ENCODE measurements at regions not wholly inside any gene's neighbourhood (a gene's known extent, or its start where the extent isn't known, plus 50 kb on each side); places are given as distances from the start of the nearest gene placed in this dataset.
A peak's percentile ranks its signal among the peaks of the same experiment; 100 is the strongest.

DNA sequence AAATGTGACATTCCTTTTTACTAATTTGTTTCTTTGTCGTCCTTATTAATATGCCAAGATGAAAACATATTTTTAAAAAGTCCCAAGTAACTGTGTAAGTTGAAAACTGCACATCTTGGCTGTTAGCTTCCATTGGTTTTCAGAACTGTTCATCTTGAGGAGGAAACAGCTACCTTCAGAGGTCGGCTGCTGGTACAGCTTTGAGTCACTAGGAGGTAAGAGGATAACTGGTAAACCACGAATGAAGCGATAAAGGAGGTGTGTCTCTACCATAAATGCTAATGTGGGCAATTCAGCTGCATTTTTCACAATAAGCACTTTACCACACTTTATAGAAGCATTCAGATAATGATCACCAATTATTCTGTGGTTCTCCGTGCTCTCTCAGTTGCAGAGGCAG lies 137.5 kb upstream of the KRAS start:
- TF ChIP-seq, protein P1, sequence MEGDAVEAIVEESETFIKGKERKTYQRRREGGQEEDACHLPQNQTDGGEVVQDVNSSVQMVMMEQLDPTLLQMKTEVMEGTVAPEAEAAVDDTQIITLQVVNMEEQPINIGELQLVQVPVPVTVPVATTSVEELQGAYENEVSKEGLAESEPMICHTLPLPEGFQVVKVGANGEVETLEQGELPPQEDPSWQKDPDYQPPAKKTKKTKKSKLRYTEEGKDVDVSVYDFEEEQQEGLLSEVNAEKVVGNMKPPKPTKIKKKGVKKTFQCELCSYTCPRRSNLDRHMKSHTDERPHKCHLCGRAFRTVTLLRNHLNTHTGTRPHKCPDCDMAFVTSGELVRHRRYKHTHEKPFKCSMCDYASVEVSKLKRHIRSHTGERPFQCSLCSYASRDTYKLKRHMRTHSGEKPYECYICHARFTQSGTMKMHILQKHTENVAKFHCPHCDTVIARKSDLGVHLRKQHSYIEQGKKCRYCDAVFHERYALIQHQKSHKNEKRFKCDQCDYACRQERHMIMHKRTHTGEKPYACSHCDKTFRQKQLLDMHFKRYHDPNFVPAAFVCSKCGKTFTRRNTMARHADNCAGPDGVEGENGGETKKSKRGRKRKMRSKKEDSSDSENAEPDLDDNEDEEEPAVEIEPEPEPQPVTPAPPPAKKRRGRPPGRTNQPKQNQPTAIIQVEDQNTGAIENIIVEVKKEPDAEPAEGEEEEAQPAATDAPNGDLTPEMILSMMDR (IDR thresholded peaks at IDR 0.05), result no peak
- no peak for TF ChIP-seq POLR2AphosphoS5 (IDR thresholded peaks at IDR 0.05; ENCODE audit: insufficient read depth in 1 of 2, low read depth in 1 of 2)
- no peak for TF ChIP-seq POLR2A (IDR thresholded peaks at IDR 0.05)
- Histone ChIP-seq H3K4me3 (no peak overlapping the region), H3K36me3 (no peaks in the 10 kb centered on the region), H3K9me3 (no peaks in the 10 kb centered on the region), H3K27me3 (no peaks in the 10 kb centered on the region), H3K4me1 (no peaks in the 10 kb centered on the region), H3K27ac (no peak overlapping the region)
- intact Hi-C loops (cut with DNase I), result no loop called here
- no peak for DNase-seq (ENCODE audit: extremely low spot score in 2 of 2)

DNA sequence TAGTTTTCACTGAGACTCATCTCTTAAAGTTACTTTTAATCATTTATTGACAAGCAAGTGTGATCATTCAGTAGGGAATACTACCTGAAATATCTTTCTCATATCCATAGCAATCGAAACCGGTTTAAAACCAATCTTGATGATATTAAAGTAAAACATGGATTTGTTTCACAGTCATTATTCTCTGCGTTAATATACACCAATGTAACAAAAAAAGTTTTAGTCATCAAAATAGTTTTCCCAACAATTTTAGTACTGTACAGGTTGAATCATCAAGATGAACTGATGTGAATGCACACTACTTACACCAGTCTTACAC lies 137.0 kb upstream of the KRAS start:
- Histone ChIP-seq H3K36me3 (no peaks in the 10 kb centered on the region), H3K9me3 (no peaks in the 10 kb centered on the region), H3K4me3 (no peak overlapping the region), H3K4me1 (no peaks in the 10 kb centered on the region), H3K27me3 (no peaks in the 10 kb centered on the region), H3K27ac (no peak overlapping the region)
- no peak for DNase-seq (ENCODE audit: extremely low spot score in 2 of 2)
- TF ChIP-seq POLR2A (IDR thresholded peaks at IDR 0.05), result no peak
- TF ChIP-seq POLR2AphosphoS5 (IDR thresholded peaks at IDR 0.05; ENCODE audit: insufficient read depth in 1 of 2, low read depth in 1 of 2), result no peak
- TF ChIP-seq, protein P1 (IDR thresholded peaks at IDR 0.05), result no peak
- intact Hi-C loops (cut with DNase I), result no loop called here

DNA sequence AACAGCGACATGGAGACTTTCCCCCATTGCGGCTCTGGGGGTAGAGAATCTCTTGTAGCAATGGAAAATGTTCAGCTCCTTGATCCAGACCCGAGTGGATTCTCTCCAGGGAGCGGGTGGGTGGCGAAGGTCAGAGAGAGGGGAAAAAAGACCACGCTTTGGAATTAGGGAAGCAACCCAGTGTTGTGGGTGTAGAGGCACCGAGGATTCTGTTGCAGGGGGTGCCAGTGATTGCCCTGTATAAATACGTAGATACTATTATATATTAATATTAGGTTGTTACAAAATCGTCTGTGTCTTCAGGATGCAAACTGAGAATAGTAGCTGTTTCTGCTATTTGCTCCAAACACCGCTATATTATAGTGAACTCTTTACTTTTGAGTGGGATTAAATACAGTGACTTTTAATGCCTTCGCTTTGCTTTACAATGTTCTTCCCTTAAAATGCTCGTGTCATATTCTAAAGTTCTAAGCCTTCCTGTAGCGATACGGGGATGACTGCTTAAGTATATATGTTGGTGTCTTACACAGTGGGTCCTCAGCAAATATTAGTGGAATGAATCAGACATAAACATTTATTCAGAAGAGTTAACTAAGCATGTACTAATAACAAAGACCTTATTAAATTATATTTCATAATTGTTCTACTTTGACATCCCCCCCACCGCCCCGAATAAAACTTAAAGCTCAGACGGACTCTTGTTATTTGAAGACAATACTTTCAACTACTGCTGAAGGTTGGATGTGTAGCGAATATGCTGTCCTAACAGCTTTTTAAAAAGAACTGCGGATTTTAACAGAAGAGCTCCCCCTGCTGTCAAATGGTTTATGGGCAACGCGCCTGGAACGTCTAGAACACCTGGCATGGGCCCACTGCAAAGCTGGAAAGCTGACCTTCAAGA lies 136.4 kb upstream of the KRAS start:
- TF ChIP-seq POLR2A (IDR thresholded peaks at IDR 0.05) (no peak), POLR2AphosphoS5 (IDR thresholded peaks at IDR 0.05; ENCODE audit: insufficient read depth in 1 of 2, low read depth in 1 of 2) (peak in 1 of 2 donors; percentile 87)
- TF ChIP-seq, protein P1 (IDR thresholded peaks at IDR 0.05), result peak; percentile 65 to 70 (median 66)
- Histone ChIP-seq H3K27ac (peak overlapping the region; percentile 98), H3K4me3 (peak overlapping the region; percentile 70 to 79), H3K27me3 (no peaks in the 10 kb centered on the region), H3K36me3 (no peaks in the 10 kb centered on the region), H3K4me1 (no peaks in the 10 kb centered on the region), H3K9me3 (no peaks in the 10 kb centered on the region)
- intact Hi-C loops (cut with DNase I), result no loop called here
- DNase-seq (ENCODE audit: extremely low spot score in 2 of 2), result no peak

DNA sequence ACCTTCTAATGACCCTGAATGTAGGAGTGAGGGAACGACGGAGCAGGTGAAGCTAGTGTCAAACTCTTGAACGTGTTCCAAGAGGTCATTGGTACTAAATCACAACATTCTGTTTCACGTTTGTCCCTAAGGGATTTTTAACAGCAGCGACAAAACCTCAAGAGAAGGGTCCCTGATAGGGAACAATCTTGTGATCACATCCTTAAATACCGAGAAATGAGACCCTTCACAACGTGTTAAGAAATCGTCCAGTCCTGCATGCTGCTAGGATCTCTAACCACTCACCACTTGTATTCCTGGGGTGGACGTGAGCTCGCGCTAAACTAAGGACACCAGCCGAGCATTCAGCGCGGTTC lies 134.1 kb upstream of the KRAS start:
- H3K27me3 ChIP-seq, result no peaks in the 10 kb centered on the region
- H3K27ac ChIP-seq, result peak overlapping the region; percentile 98
- no peaks in the 10 kb centered on the region for H3K4me1 ChIP-seq
- DNase-seq (ENCODE audit: extremely low spot score in 2 of 2), result no peak
- TF ChIP-seq, protein P1 (IDR thresholded peaks at IDR 0.05), result no peak
- no peak for TF ChIP-seq POLR2AphosphoS5 (IDR thresholded peaks at IDR 0.05; ENCODE audit: insufficient read depth in 1 of 2, low read depth in 1 of 2)
- no peak for TF ChIP-seq POLR2A (IDR thresholded peaks at IDR 0.05)
- intact Hi-C loops (cut with DNase I), result no loop called here
- no peaks in the 10 kb centered on the region for H3K9me3 ChIP-seq
- H3K4me3 ChIP-seq, result peak overlapping the region; percentile 70 to 79
- H3K36me3 ChIP-seq, result no peaks in the 10 kb centered on the region
